Endothelial cell of umbilical vein (primary cell): ENCODE measurements at regions not wholly inside any gene's neighbourhood (a gene's known extent, or its start where the extent isn't known, plus 50 kb on each side); places are given as distances from the start of the nearest gene placed in this dataset.

Experiments used
- BruUV-seq: library from RNA; stranded (reverse); fragments of 400-500 nt; replicated peaks from 2 replicates; lab custom pipeline; 2021; lab: Mats Ljungman, UMichigan
- CTCF ChIA-PET: fragments of 300-600, 350-600 bp; sonication (Branson Sonifier 250); formaldehyde crosslinking; loops from one replicate; lab custom pipeline; 2021; ENCODE audit warnings: antibody characterized with exemption, inconsistent platforms; lab: Charles Lee
- POLR2A ChIA-PET: fragments of 300-600, 350-600 bp; sonication (Branson Sonifier 250); formaldehyde crosslinking; loops from one replicate; lab custom pipeline; 2021; ENCODE audit warnings: antibody characterized with exemption, inconsistent platforms; lab: Charles Lee
- DNase-seq: peaks from one replicate; pipeline ENCODE4 v3.0.0-alpha.2; 2011; ENCODE audit warnings: low read depth, low spot score
- FAIRE-seq: peaks from 2 replicates; lab custom pipeline; 2011; peaks lifted over from hg19 to GRCh38; lab: Jason Lieb, UNC
- H2AFZ ChIP-seq: 2 replicates; pipeline ENCODE4 v1.6.0; 2012; ENCODE audit warnings: low read depth, low read length, control low read depth, inconsistent platforms
- H3K27ac ChIP-seq: 2 replicates; pipeline ENCODE4 v1.5.1; 2011; ENCODE audit warnings: low read depth, mild to moderate bottlenecking, control low read depth, low read length, moderate library complexity; ENCODE audit not compliant: insufficient read depth
- H3K27me3 ChIP-seq, 2 experiments: 2 replicates each; pipeline versions ENCODE4 v1.6.0 to v1.6.1; 2011; ENCODE audit warnings: low read length in 2 of 2, mixed read lengths in 1 of 2; ENCODE audit not compliant: control insufficient read depth in 2 of 2, insufficient read depth in 2 of 2
- H3K36me3 ChIP-seq, 2 experiments: 2 replicates in 1 of 2; 3 replicates in 1 of 2; pipeline ENCODE4 v1.5.1; 2011; ENCODE audit warnings: low read length in 2 of 2, mild to moderate bottlenecking in 1 of 2, moderate library complexity in 1 of 2; ENCODE audit not compliant: control insufficient read depth in 2 of 2, insufficient read depth in 2 of 2; ENCODE audit errors: extremely low read depth in 1 of 2
- H3K4me1 ChIP-seq: 3 replicates; pipeline ENCODE4 v1.5.1; 2011; ENCODE audit warnings: mild to moderate bottlenecking, low read length; ENCODE audit not compliant: control insufficient read depth, insufficient read depth; ENCODE audit errors: extremely low read depth
- H3K4me2 ChIP-seq: 2 replicates; pipeline ENCODE4 v1.6.1; 2011; ENCODE audit warnings: low read length, control low read depth, mixed read lengths; ENCODE audit not compliant: insufficient read depth
- H3K4me3 ChIP-seq, 3 experiments: fragments of 200-600 bp in 1 of 3; sonication (generic), shearing (Covaris generic) in 1 of 3; replicated peaks in 1 of 3; 2 replicates each; pipeline ENCODE4 v1.5.1; 2011 to 2016; ENCODE audit warnings: control low read depth in 3 of 3, low read length in 3 of 3, mild to moderate bottlenecking in 2 of 3, inconsistent platforms in 1 of 3, low read depth in 1 of 3, moderate library complexity in 1 of 3; ENCODE audit not compliant: insufficient read depth in 1 of 3
- H3K79me2 ChIP-seq: 2 replicates; pipeline ENCODE4 v1.6.0; 2012; ENCODE audit warnings: low read length, inconsistent platforms; ENCODE audit not compliant: control insufficient read depth, insufficient read depth
- H3K9ac ChIP-seq: replicated peaks from 2 replicates; pipeline ENCODE3; 2011; ENCODE audit warnings: low read length, control low read depth; ENCODE audit not compliant: insufficient read depth; ENCODE audit errors: extremely low read depth
- H3K9me1 ChIP-seq: replicated peaks from 3 replicates; pipeline ENCODE4 v1.6.0; 2011; ENCODE audit warnings: mild to moderate bottlenecking, low read length; ENCODE audit not compliant: control insufficient read depth, insufficient read depth; ENCODE audit errors: extremely low read depth
- H3K9me3 ChIP-seq: replicated peaks from 2 replicates; pipeline ENCODE4 v1.5.1; 2012; ENCODE audit warnings: low read length, inconsistent platforms; ENCODE audit not compliant: control insufficient read depth, insufficient read depth
- H4K20me1 ChIP-seq: replicated peaks from 2 replicates; pipeline ENCODE3; 2011; ENCODE audit warnings: mild to moderate bottlenecking, low read length; ENCODE audit not compliant: control insufficient read depth, insufficient read depth; ENCODE audit errors: extremely low read depth
- EZH2 ChIP-seq: IDR thresholded peaks from 2 replicates; pipeline ENCODE4 v1.6.1; 2012; ENCODE audit warnings: borderline replicate concordance, low read depth, mild to moderate bottlenecking, moderate library complexity, low read length, inconsistent platforms; ENCODE audit not compliant: severe bottlenecking
- FOS ChIP-seq: IDR thresholded peaks from 2 replicates; pipeline ENCODE4 v1.6.1; 2011; ENCODE audit warnings: mild to moderate bottlenecking, low read length, moderate library complexity, borderline replicate concordance; ENCODE audit not compliant: insufficient read depth
- GATA2 ChIP-seq: IDR thresholded peaks from 2 replicates; pipeline ENCODE4 v1.7.0; 2011; ENCODE audit warnings: low read depth, mild to moderate bottlenecking, moderate library complexity, mixed read lengths, low read length; ENCODE audit not compliant: insufficient read length, insufficient read depth
- JUN ChIP-seq: IDR thresholded peaks from 2 replicates; pipeline ENCODE4 v1.6.1; 2011; ENCODE audit warnings: borderline replicate concordance, low read depth; ENCODE audit not compliant: insufficient read length, insufficient read depth
- MYC ChIP-seq: IDR thresholded peaks from one replicate; pipeline ENCODE4 v1.6.1; 2011; ENCODE audit warnings: mild to moderate bottlenecking, low read depth, low read length
- POLR2A ChIP-seq: IDR thresholded peaks from 2 replicates; pipeline ENCODE4 v1.6.1; 2012; ENCODE audit warnings: low read depth, mild to moderate bottlenecking, control low read depth, low read length
- POLR2AphosphoS5 ChIP-seq: IDR thresholded peaks from 2 replicates; pipeline ENCODE4 v1.6.1; 2012; ENCODE audit warnings: low read depth, mild to moderate bottlenecking, control low read depth, low read length, moderate library complexity; ENCODE audit not compliant: insufficient read depth
- dilution Hi-C: fragments of 300-500 bp; cut with MboI; formaldehyde crosslinking; loops from one replicate; pipeline ENCODE4 v1.15.0; 2019; ENCODE audit warnings: low sequenced_read_pairs; ENCODE audit not compliant: extremely low pct_ligation_motif_present
- intact Hi-C: fragments of 100-400 bp; cut with micrococcal nuclease; formaldehyde crosslinking; loops from one replicate; pipeline ENCODE4 v1.10.0; 2022
- TF ChIP-seq, protein P1 (sequence below): IDR thresholded peaks from 2 replicates; pipeline ENCODE4 v1.6.1; 2011; ENCODE audit not compliant: insufficient read depth, insufficient read length
- TF ChIP-seq, protein P2 (sequence below), 2 donors: IDR thresholded peaks; 1 replicate in 1 of 2; 2 replicates in 1 of 2; pipeline ENCODE4 v1.5.1; 2011; ENCODE audit warnings: low read length in 2 of 2, mild to moderate bottlenecking in 2 of 2, moderate library complexity in 2 of 2, control low read depth in 1 of 2, inconsistent platforms in 1 of 2, low read depth in 1 of 2; ENCODE audit not compliant: insufficient read depth in 1 of 2; ENCODE audit errors: extremely low read depth in 1 of 2

DNA sequence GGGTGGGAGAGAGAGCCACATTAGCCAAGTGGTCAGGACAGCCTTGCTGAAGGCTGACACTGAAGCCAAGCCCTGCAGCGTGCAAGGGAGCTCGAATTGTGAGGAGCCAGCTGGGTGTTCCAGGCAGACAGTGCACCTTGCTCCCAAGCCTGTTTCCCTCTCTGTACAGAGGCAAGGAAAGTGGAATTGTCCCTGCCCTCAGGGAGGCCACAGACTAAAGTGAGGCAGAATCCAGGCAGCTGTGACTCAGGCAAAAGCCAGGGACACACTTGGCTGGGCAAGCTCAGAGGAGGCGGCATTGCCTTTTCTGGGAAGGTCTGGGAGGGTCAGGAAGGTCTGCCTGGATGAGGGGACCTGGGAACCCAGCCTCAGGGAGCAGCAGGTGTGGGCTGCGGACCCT, 50.2 kb upstream of the LMX1B start:
- Histone ChIP-seq H3K27me3 (peaks cover 6 to 18% of the 10 kb centered on the region in 2 experiments), H2AFZ (no peak overlapping the region), H3K9me1 (no peaks in the 10 kb centered on the region), H3K27ac (no peak overlapping the region), H3K9ac (no peak overlapping the region), H3K79me2 (no peaks in the 10 kb centered on the region), H3K4me3 (no peak overlapping the region), H3K36me3 (no peaks in the 10 kb centered on the region), H3K9me3 (no peaks in the 10 kb centered on the region), H3K4me1 (no peaks in the 10 kb centered on the region), H3K4me2 (no peak overlapping the region), H4K20me1 (no peaks in the 10 kb centered on the region)
- TF ChIP-seq POLR2AphosphoS5, result no peak
- TF ChIP-seq, protein P1, sequence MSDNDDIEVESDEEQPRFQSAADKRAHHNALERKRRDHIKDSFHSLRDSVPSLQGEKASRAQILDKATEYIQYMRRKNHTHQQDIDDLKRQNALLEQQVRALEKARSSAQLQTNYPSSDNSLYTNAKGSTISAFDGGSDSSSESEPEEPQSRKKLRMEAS, result no peak
- TF ChIP-seq JUN, result no peak
- TF ChIP-seq POLR2A, result no peak
- no peak for TF ChIP-seq GATA2
- TF ChIP-seq EZH2, result no peak
- TF ChIP-seq FOS, result no peak
- TF ChIP-seq, protein P2, sequence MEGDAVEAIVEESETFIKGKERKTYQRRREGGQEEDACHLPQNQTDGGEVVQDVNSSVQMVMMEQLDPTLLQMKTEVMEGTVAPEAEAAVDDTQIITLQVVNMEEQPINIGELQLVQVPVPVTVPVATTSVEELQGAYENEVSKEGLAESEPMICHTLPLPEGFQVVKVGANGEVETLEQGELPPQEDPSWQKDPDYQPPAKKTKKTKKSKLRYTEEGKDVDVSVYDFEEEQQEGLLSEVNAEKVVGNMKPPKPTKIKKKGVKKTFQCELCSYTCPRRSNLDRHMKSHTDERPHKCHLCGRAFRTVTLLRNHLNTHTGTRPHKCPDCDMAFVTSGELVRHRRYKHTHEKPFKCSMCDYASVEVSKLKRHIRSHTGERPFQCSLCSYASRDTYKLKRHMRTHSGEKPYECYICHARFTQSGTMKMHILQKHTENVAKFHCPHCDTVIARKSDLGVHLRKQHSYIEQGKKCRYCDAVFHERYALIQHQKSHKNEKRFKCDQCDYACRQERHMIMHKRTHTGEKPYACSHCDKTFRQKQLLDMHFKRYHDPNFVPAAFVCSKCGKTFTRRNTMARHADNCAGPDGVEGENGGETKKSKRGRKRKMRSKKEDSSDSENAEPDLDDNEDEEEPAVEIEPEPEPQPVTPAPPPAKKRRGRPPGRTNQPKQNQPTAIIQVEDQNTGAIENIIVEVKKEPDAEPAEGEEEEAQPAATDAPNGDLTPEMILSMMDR (IDR thresholded peaks at IDR 0.05; ENCODE audit: extremely low read depth in 1 of 2, insufficient read depth in 1 of 2, low read depth in 1 of 2, low read length in 2 of 2), result no peak
- TF ChIP-seq MYC, result no peak
- FAIRE-seq, result no peak
- dilution Hi-C loops (no loop called here), intact Hi-C loops (no loop called here)
- DNase-seq, result no peak
- CTCF ChIA-PET, result interaction anchor here (1.2 to 2.0 kb wide), 5 partner anchors 21 to 218 kb away, joined by 3 to 9 read pairs (median 7); no protein-coding TSS in a partner anchor
- POLR2A ChIA-PET, result no interaction called here
- BruUV-seq, result no TSS peak
